Smooth muscle cell (in vitro differentiated cells): ENCODE measurements at regions not wholly inside any gene's neighbourhood (a gene's known extent, or its start where the extent isn't known, plus 50 kb on each side); places are given as distances from the start of the nearest gene placed in this dataset.

Source experiments
- DNase-seq: peaks from one replicate; lab custom pipeline; 2025; ENCODE audit not compliant: unreplicated experiment; lab: John Stamatoyannopoulos, UW
- H2AFZ ChIP-seq: fragments of 200-600 bp; sonication (generic); 2 replicates; pipeline ENCODE4 v1.6.0; 2016; ENCODE audit warnings: antibody characterized with exemption, low read depth, mild to moderate bottlenecking
- H3F3A ChIP-seq: fragments of 200-600 bp; sonication (generic); 2 replicates; pipeline ENCODE4 v1.6.0; 2017; ENCODE audit warnings: antibody characterized with exemption, low read depth
- H3K27ac ChIP-seq: fragments of 200-600 bp; sonication (generic); 2 replicates; pipeline ENCODE4 v1.5.1; 2016; ENCODE audit warnings: low read depth, mild to moderate bottlenecking
- H3K27me3 ChIP-seq: fragments of 200-600 bp; sonication (generic); 2 replicates; pipeline ENCODE4 v1.6.1; 2016; ENCODE audit warnings: low read depth, mild to moderate bottlenecking
- H3K36me3 ChIP-seq: fragments of 200-600 bp; sonication (generic); 2 replicates; pipeline ENCODE4 v1.5.1; 2016; ENCODE audit warnings: low read depth
- H3K4me1 ChIP-seq: fragments of 200-600 bp; sonication (generic); 2 replicates; pipeline ENCODE4 v1.5.1; 2016; ENCODE audit warnings: low read depth
- H3K4me2 ChIP-seq: fragments of 200-600 bp; sonication (generic); 2 replicates; pipeline ENCODE4 v1.6.0; 2016; ENCODE audit warnings: mild to moderate bottlenecking
- H3K4me3 ChIP-seq: fragments of 200-600 bp; sonication (generic); 2 replicates; pipeline ENCODE4 v1.5.1; 2016; ENCODE audit warnings: mild to moderate bottlenecking
- H3K79me2 ChIP-seq: fragments of 200-600 bp; sonication (generic); 2 replicates; pipeline ENCODE4 v1.6.0; 2016; ENCODE audit warnings: low read depth, mild to moderate bottlenecking
- H3K9ac ChIP-seq: fragments of 200-600 bp; sonication (generic); 2 replicates; pipeline ENCODE4 v1.6.0; 2016; ENCODE audit warnings: low read depth
- H3K9me3 ChIP-seq: fragments of 200-600 bp; sonication (generic); replicated peaks from 2 replicates; pipeline ENCODE4 v1.5.1; 2016; ENCODE audit warnings: low read depth
- H4K20me1 ChIP-seq: fragments of 200-600 bp; sonication (generic); 2 replicates; pipeline ENCODE4 v1.6.0; 2016; ENCODE audit warnings: low read depth
- WGBS: methylation state at CpG from one replicate; pipeline ENCODE4 v1.1.7; 2016; ENCODE audit warnings: low lambda C conversion rate; 5-methylcytosine and 5-hydroxymethylcytosine counted together
- TF ChIP-seq, protein P1 (sequence below): fragments of 200-600 bp; sonication (generic); IDR thresholded peaks from 2 replicates; pipeline ENCODE4 v1.5.1; 2017; ENCODE audit warnings: borderline replicate concordance, mild to moderate bottlenecking, antibody characterized with exemption; ENCODE audit not compliant: insufficient read depth, poor library complexity, severe bottlenecking

DNA sequence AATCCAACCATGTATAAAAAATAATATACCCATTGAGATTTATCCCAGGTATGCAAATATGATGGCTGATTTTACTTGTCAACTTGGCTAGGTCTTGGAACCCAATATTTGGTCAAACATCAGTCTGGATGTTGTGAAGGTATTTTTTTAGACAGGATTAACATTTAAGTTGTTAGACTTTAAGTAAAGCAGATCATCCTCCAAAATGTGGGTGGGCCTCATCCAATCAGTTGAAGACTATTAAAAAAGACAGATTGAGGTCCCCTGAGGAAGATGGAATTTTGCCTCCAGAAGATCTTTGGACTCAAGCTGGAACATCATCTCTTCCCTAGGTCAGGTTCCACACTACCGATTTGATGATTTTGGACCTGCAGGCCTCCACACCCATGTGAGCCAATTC, 271.2 kb downstream of the TMEM121 start:
- Histone ChIP-seq H3K27ac (no peak overlapping the region), H3K9ac (no peak overlapping the region), H3K4me2 (no peak overlapping the region), H3K9me3 (peaks cover 20% of the 10 kb centered on the region), H3K79me2 (no peaks in the 10 kb centered on the region), H3K27me3 (no peaks in the 10 kb centered on the region), H2AFZ (no peak overlapping the region), H3F3A (no peaks in the 10 kb centered on the region), H3K36me3 (no peaks in the 10 kb centered on the region), H4K20me1 (no peaks in the 10 kb centered on the region), H3K4me1 (no peaks in the 10 kb centered on the region), H3K4me3 (no peak overlapping the region)
- TF ChIP-seq, protein P1, sequence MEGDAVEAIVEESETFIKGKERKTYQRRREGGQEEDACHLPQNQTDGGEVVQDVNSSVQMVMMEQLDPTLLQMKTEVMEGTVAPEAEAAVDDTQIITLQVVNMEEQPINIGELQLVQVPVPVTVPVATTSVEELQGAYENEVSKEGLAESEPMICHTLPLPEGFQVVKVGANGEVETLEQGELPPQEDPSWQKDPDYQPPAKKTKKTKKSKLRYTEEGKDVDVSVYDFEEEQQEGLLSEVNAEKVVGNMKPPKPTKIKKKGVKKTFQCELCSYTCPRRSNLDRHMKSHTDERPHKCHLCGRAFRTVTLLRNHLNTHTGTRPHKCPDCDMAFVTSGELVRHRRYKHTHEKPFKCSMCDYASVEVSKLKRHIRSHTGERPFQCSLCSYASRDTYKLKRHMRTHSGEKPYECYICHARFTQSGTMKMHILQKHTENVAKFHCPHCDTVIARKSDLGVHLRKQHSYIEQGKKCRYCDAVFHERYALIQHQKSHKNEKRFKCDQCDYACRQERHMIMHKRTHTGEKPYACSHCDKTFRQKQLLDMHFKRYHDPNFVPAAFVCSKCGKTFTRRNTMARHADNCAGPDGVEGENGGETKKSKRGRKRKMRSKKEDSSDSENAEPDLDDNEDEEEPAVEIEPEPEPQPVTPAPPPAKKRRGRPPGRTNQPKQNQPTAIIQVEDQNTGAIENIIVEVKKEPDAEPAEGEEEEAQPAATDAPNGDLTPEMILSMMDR = no peak
- WGBS = 75% methylated on average over 1 of the region's 1 CpG
- DNase-seq = no peak

DNA sequence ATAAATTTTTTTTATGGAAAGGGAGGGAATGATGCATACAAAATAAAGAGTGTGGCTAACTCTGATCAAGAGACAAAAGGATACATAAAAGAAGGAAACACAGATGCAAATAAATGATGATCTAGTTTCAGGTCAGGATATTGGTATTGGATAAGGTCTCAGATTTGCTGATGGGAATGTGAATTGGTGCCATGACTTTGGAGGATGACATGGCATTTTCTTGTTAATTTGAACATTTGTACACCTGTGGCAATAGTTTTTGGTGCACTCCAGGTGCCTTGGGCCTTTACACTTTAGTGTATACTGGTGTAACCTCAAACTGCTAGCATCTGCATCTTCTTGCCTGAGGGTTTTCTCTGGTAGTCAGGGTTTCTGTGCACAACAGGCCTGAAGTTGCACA, 279.3 kb downstream of the TMEM121 start:
- H2AFZ ChIP-seq = no peak overlapping the region
- H3K9me3 ChIP-seq = peaks cover 14% of the 10 kb centered on the region
- no peak overlapping the region for H3K4me3 ChIP-seq
- DNase-seq = no peak
- TF ChIP-seq, protein P1 = no peak
- H3K27me3 ChIP-seq = no peaks in the 10 kb centered on the region
- H3K27ac ChIP-seq = no peak overlapping the region
- no peak overlapping the region for H3K9ac ChIP-seq
- no peaks in the 10 kb centered on the region for H3K79me2 ChIP-seq
- no peaks in the 10 kb centered on the region for H3K36me3 ChIP-seq
- no peaks in the 10 kb centered on the region for H4K20me1 ChIP-seq
- no peak overlapping the region for H3K4me2 ChIP-seq
- H3F3A ChIP-seq = no peaks in the 10 kb centered on the region
- no peaks in the 10 kb centered on the region for H3K4me1 ChIP-seq

DNA sequence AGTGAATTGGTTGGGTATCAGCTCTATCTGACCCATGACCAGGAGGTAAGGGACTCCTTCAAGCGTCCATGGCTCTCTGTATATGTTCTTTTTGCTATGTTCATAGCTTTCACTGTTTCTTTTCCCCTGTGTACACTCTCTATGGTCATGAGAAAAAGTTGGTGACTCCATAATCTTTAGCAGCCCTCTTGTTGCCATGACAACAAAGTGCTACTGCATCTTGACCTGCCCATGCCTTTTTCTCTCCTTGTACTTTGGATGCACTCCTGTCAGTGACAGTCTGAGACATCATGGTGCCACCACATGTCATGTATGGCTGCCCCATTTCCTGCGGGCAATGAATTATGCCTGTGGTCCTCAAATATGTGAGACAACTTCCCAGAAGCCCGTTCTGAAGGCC, 280.2 kb downstream of the TMEM121 start:
- Histone ChIP-seq H3K36me3 (no peaks in the 10 kb centered on the region), H3K4me2 (no peak overlapping the region), H3K9me3 (peaks cover 14% of the 10 kb centered on the region), H3K4me1 (no peaks in the 10 kb centered on the region), H3K27ac (no peak overlapping the region), H4K20me1 (no peaks in the 10 kb centered on the region), H3K27me3 (no peaks in the 10 kb centered on the region), H3K4me3 (no peak overlapping the region), H3K79me2 (no peaks in the 10 kb centered on the region), H2AFZ (no peak overlapping the region), H3K9ac (no peak overlapping the region), H3F3A (no peaks in the 10 kb centered on the region)
- TF ChIP-seq, protein P1 = no peak
- DNase-seq = no peak
- 42% methylated on average over 3 of the region's 3 CpGs for WGBS

DNA sequence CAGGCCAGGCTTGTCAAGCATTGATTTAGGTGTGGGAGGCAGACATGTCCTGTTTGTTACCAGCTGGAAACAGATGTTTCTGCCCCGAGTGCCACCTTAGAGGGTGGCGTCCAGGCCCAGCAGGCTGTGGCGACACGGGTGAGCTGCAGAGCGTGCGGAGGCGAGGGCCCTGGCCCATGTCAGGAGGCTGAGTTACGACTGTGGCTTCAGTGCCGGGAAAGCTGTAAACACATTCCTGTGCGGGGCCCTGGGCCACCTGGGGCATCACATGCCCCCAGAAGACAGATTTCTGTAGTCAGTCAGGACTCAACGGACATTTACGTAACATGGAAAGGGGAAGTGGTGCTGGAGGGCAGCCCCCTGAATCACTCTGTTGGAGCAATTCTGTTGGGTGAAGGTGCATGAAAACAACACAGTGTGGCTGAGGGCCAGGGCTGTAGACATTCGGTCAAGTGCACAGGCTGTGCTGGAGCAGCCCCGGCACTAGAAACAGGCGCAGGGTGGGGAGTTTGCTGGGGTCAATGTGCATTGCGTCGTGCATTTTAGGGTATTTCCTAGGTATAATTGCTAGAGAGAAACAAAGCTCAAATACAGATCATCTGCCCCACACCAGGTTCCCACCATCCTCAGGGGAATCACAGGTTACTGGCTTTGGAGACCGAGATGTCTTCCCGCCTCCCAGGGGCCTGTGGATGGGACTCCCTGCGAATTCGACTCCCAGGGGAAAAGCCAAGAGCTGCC, 291.8 kb downstream of the TMEM121 start:
- Histone ChIP-seq H3K4me1 (no peaks in the 10 kb centered on the region), H3K4me2 (no peak overlapping the region), H2AFZ (no peak overlapping the region), H3K27ac (no peak overlapping the region), H3K4me3 (no peak overlapping the region), H4K20me1 (no peaks in the 10 kb centered on the region), H3F3A (no peaks in the 10 kb centered on the region), H3K9me3 (no peaks in the 10 kb centered on the region), H3K27me3 (no peaks in the 10 kb centered on the region), H3K36me3 (no peaks in the 10 kb centered on the region), H3K9ac (no peak overlapping the region), H3K79me2 (no peaks in the 10 kb centered on the region)
- WGBS = 82% methylated on average over 21 of the region's 21 CpGs
- TF ChIP-seq, protein P1 = no peak
- DNase-seq = no peak
